Endothelial cell of umbilical vein (primary cell): ENCODE measurements at regions not wholly inside any gene's neighbourhood (a gene's known extent, or its start where the extent isn't known, plus 50 kb on each side); places are given as distances from the start of the nearest gene placed in this dataset.

Source experiments
- BruUV-seq: library from RNA; stranded (reverse); fragments of 400-500 nt; replicated peaks from 2 replicates; lab custom pipeline; 2021; lab: Mats Ljungman, UMichigan
- CTCF ChIA-PET: fragments of 300-600, 350-600 bp; sonication (Branson Sonifier 250); formaldehyde crosslinking; loops from one replicate; lab custom pipeline; 2021; ENCODE audit warnings: antibody characterized with exemption, inconsistent platforms; lab: Charles Lee
- POLR2A ChIA-PET: fragments of 300-600, 350-600 bp; sonication (Branson Sonifier 250); formaldehyde crosslinking; loops from one replicate; lab custom pipeline; 2021; ENCODE audit warnings: antibody characterized with exemption, inconsistent platforms; lab: Charles Lee
- DNase-seq: peaks from one replicate; pipeline ENCODE4 v3.0.0-alpha.2; 2011; ENCODE audit warnings: low read depth, low spot score
- FAIRE-seq: peaks from 2 replicates; lab custom pipeline; 2011; peaks lifted over from hg19 to GRCh38; lab: Jason Lieb, UNC
- H2AFZ ChIP-seq: 2 replicates; pipeline ENCODE4 v1.6.0; 2012; ENCODE audit warnings: low read depth, low read length, control low read depth, inconsistent platforms
- H3K27ac ChIP-seq: 2 replicates; pipeline ENCODE4 v1.5.1; 2011; ENCODE audit warnings: low read depth, mild to moderate bottlenecking, control low read depth, low read length, moderate library complexity; ENCODE audit not compliant: insufficient read depth
- H3K27me3 ChIP-seq, 2 experiments: 2 replicates each; pipeline versions ENCODE4 v1.6.0 to v1.6.1; 2011; ENCODE audit warnings: low read length in 2 of 2, mixed read lengths in 1 of 2; ENCODE audit not compliant: control insufficient read depth in 2 of 2, insufficient read depth in 2 of 2
- H3K36me3 ChIP-seq, 2 experiments: 2 replicates in 1 of 2; 3 replicates in 1 of 2; pipeline ENCODE4 v1.5.1; 2011; ENCODE audit warnings: low read length in 2 of 2, mild to moderate bottlenecking in 1 of 2, moderate library complexity in 1 of 2; ENCODE audit not compliant: control insufficient read depth in 2 of 2, insufficient read depth in 2 of 2; ENCODE audit errors: extremely low read depth in 1 of 2
- H3K4me1 ChIP-seq: 3 replicates; pipeline ENCODE4 v1.5.1; 2011; ENCODE audit warnings: mild to moderate bottlenecking, low read length; ENCODE audit not compliant: control insufficient read depth, insufficient read depth; ENCODE audit errors: extremely low read depth
- H3K4me2 ChIP-seq: 2 replicates; pipeline ENCODE4 v1.6.1; 2011; ENCODE audit warnings: low read length, control low read depth, mixed read lengths; ENCODE audit not compliant: insufficient read depth
- H3K4me3 ChIP-seq, 3 experiments: fragments of 200-600 bp in 1 of 3; sonication (generic), shearing (Covaris generic) in 1 of 3; replicated peaks in 1 of 3; 2 replicates each; pipeline ENCODE4 v1.5.1; 2011 to 2016; ENCODE audit warnings: control low read depth in 3 of 3, low read length in 3 of 3, mild to moderate bottlenecking in 2 of 3, inconsistent platforms in 1 of 3, low read depth in 1 of 3, moderate library complexity in 1 of 3; ENCODE audit not compliant: insufficient read depth in 1 of 3
- H3K79me2 ChIP-seq: 2 replicates; pipeline ENCODE4 v1.6.0; 2012; ENCODE audit warnings: low read length, inconsistent platforms; ENCODE audit not compliant: control insufficient read depth, insufficient read depth
- H3K9ac ChIP-seq: replicated peaks from 2 replicates; pipeline ENCODE3; 2011; ENCODE audit warnings: low read length, control low read depth; ENCODE audit not compliant: insufficient read depth; ENCODE audit errors: extremely low read depth
- H3K9me1 ChIP-seq: replicated peaks from 3 replicates; pipeline ENCODE4 v1.6.0; 2011; ENCODE audit warnings: mild to moderate bottlenecking, low read length; ENCODE audit not compliant: control insufficient read depth, insufficient read depth; ENCODE audit errors: extremely low read depth
- H3K9me3 ChIP-seq: replicated peaks from 2 replicates; pipeline ENCODE4 v1.5.1; 2012; ENCODE audit warnings: low read length, inconsistent platforms; ENCODE audit not compliant: control insufficient read depth, insufficient read depth
- H4K20me1 ChIP-seq: replicated peaks from 2 replicates; pipeline ENCODE3; 2011; ENCODE audit warnings: mild to moderate bottlenecking, low read length; ENCODE audit not compliant: control insufficient read depth, insufficient read depth; ENCODE audit errors: extremely low read depth
- EZH2 ChIP-seq: IDR thresholded peaks from 2 replicates; pipeline ENCODE4 v1.6.1; 2012; ENCODE audit warnings: borderline replicate concordance, low read depth, mild to moderate bottlenecking, moderate library complexity, low read length, inconsistent platforms; ENCODE audit not compliant: severe bottlenecking
- FOS ChIP-seq: IDR thresholded peaks from 2 replicates; pipeline ENCODE4 v1.6.1; 2011; ENCODE audit warnings: mild to moderate bottlenecking, low read length, moderate library complexity, borderline replicate concordance; ENCODE audit not compliant: insufficient read depth
- GATA2 ChIP-seq: IDR thresholded peaks from 2 replicates; pipeline ENCODE4 v1.7.0; 2011; ENCODE audit warnings: low read depth, mild to moderate bottlenecking, moderate library complexity, mixed read lengths, low read length; ENCODE audit not compliant: insufficient read length, insufficient read depth
- JUN ChIP-seq: IDR thresholded peaks from 2 replicates; pipeline ENCODE4 v1.6.1; 2011; ENCODE audit warnings: borderline replicate concordance, low read depth; ENCODE audit not compliant: insufficient read length, insufficient read depth
- MAX ChIP-seq: IDR thresholded peaks from 2 replicates; pipeline ENCODE4 v1.6.1; 2011; ENCODE audit not compliant: insufficient read depth, insufficient read length
- MYC ChIP-seq: IDR thresholded peaks from one replicate; pipeline ENCODE4 v1.6.1; 2011; ENCODE audit warnings: mild to moderate bottlenecking, low read depth, low read length
- POLR2A ChIP-seq: IDR thresholded peaks from 2 replicates; pipeline ENCODE4 v1.6.1; 2012; ENCODE audit warnings: low read depth, mild to moderate bottlenecking, control low read depth, low read length
- POLR2AphosphoS5 ChIP-seq: IDR thresholded peaks from 2 replicates; pipeline ENCODE4 v1.6.1; 2012; ENCODE audit warnings: low read depth, mild to moderate bottlenecking, control low read depth, low read length, moderate library complexity; ENCODE audit not compliant: insufficient read depth
- dilution Hi-C: fragments of 300-500 bp; cut with MboI; formaldehyde crosslinking; loops from one replicate; pipeline ENCODE4 v1.15.0; 2019; ENCODE audit warnings: low sequenced_read_pairs; ENCODE audit not compliant: extremely low pct_ligation_motif_present
- intact Hi-C: fragments of 100-400 bp; cut with micrococcal nuclease; formaldehyde crosslinking; loops from one replicate; pipeline ENCODE4 v1.10.0; 2022
- TF ChIP-seq, protein P1 (sequence below), 2 donors: IDR thresholded peaks; 1 replicate in 1 of 2; 2 replicates in 1 of 2; pipeline ENCODE4 v1.5.1; 2011; ENCODE audit warnings: low read length in 2 of 2, mild to moderate bottlenecking in 2 of 2, moderate library complexity in 2 of 2, control low read depth in 1 of 2, inconsistent platforms in 1 of 2, low read depth in 1 of 2; ENCODE audit not compliant: insufficient read depth in 1 of 2; ENCODE audit errors: extremely low read depth in 1 of 2

GRCh38 chr9:89970701-89971100, 365.9 kb downstream of the GADD45G start:
- Histone ChIP-seq H3K9me1 (no peaks in the 10 kb centered on the region), H3K4me1 (no peaks in the 10 kb centered on the region), H3K79me2 (no peaks in the 10 kb centered on the region), H3K4me2 (no peak overlapping the region), H3K9me3 (no peaks in the 10 kb centered on the region), H3K9ac (no peak overlapping the region), H4K20me1 (no peaks in the 10 kb centered on the region), H3K4me3 (no peak overlapping the region), H3K27me3 (no peaks in the 10 kb centered on the region), H2AFZ (no peak overlapping the region), H3K36me3 (no peaks in the 10 kb centered on the region), H3K27ac (no peak overlapping the region)
- dilution Hi-C loops = no loop called here
- ChIA-PET CTCF (no interaction called here), POLR2A (no interaction called here)
- intact Hi-C loops = loop anchor here (10.0 kb wide), 1 partner anchor 134 kb away; no protein-coding TSS in a partner anchor
- no peak for TF ChIP-seq EZH2
- TF ChIP-seq JUN = no peak
- TF ChIP-seq MYC = no peak
- no peak for TF ChIP-seq GATA2
- TF ChIP-seq POLR2AphosphoS5 = no peak
- TF ChIP-seq, protein P1, sequence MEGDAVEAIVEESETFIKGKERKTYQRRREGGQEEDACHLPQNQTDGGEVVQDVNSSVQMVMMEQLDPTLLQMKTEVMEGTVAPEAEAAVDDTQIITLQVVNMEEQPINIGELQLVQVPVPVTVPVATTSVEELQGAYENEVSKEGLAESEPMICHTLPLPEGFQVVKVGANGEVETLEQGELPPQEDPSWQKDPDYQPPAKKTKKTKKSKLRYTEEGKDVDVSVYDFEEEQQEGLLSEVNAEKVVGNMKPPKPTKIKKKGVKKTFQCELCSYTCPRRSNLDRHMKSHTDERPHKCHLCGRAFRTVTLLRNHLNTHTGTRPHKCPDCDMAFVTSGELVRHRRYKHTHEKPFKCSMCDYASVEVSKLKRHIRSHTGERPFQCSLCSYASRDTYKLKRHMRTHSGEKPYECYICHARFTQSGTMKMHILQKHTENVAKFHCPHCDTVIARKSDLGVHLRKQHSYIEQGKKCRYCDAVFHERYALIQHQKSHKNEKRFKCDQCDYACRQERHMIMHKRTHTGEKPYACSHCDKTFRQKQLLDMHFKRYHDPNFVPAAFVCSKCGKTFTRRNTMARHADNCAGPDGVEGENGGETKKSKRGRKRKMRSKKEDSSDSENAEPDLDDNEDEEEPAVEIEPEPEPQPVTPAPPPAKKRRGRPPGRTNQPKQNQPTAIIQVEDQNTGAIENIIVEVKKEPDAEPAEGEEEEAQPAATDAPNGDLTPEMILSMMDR (IDR thresholded peaks at IDR 0.05; ENCODE audit: extremely low read depth in 1 of 2, insufficient read depth in 1 of 2, low read depth in 1 of 2, low read length in 2 of 2) = no peak
- no peak for TF ChIP-seq POLR2A
- TF ChIP-seq MAX = no peak
- TF ChIP-seq FOS = no peak
- DNase-seq (no peak), FAIRE-seq (no peak)
- BruUV-seq = no TSS peak
